ENCODE measurements at regions not wholly inside any gene's neighbourhood (a gene's known extent, or its start where the extent isn't known, plus 50 kb on each side); places are given as distances from the start of the nearest gene placed in this dataset.

DNA sequence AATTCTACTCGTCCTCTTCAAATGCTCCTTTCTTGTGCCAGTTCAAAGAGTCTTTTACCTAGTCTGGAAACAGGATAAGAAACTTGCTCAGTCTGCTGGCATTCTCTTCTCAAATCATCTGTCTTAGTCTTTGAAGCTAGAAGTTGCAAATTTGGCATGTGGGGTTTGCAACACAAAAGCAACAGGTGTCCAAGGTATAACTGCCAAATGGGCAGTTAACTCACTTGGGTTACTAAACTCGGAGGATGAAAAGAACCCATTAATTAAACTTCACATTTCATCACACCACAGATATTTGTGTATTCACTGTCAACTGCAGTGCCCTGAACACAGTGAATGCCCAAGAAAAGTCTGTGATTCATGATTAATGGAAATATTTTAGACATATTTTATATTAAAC, 108.0 kb upstream of the TARS1 start:
- no peaks in the 10 kb centered on the region for H3F3A ChIP-seq (ENCODE audit: low read length, unreplicated experiment)
- no peaks in the 10 kb centered on the region for H3K9me3 ChIP-seq (ENCODE audit: low read length)
- H3K9ac ChIP-seq (ENCODE audit: low read length), result no peak overlapping the region
- no peaks in the 10 kb centered on the region for H3K4me1 ChIP-seq (ENCODE audit: insufficient read depth, low read length)
- H3K27ac ChIP-seq (ENCODE audit: low read length), result no peak overlapping the region
- no peak overlapping the region for H3K4me3 ChIP-seq (ENCODE audit: low read length)
- no peak overlapping the region for H2AFZ ChIP-seq (ENCODE audit: low read length)
- intact Hi-C loops (cut with micrococcal nuclease), result no loop called here
- no peak for DNase-seq
- H3K4me2 ChIP-seq (ENCODE audit: low read length), result no peak overlapping the region
- no peaks in the 10 kb centered on the region for H3K79me2 ChIP-seq (ENCODE audit: low read length)
- no peaks in the 10 kb centered on the region for H3K36me3 ChIP-seq (ENCODE audit: low read depth, low read length)
- TF ChIP-seq EZH2phosphoT487 (IDR thresholded peaks at IDR 0.05; ENCODE audit: borderline replicate concordance, low read length) (no peak), EZH2 (IDR thresholded peaks at IDR 0.05; ENCODE audit: low read length, unreplicated experiment) (no peak)
- TF ChIP-seq, protein P1, sequence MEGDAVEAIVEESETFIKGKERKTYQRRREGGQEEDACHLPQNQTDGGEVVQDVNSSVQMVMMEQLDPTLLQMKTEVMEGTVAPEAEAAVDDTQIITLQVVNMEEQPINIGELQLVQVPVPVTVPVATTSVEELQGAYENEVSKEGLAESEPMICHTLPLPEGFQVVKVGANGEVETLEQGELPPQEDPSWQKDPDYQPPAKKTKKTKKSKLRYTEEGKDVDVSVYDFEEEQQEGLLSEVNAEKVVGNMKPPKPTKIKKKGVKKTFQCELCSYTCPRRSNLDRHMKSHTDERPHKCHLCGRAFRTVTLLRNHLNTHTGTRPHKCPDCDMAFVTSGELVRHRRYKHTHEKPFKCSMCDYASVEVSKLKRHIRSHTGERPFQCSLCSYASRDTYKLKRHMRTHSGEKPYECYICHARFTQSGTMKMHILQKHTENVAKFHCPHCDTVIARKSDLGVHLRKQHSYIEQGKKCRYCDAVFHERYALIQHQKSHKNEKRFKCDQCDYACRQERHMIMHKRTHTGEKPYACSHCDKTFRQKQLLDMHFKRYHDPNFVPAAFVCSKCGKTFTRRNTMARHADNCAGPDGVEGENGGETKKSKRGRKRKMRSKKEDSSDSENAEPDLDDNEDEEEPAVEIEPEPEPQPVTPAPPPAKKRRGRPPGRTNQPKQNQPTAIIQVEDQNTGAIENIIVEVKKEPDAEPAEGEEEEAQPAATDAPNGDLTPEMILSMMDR (conservative IDR thresholded peaks at IDR 0.05; ENCODE audit: low read depth, low read length), result no peak
- H3K27me3 ChIP-seq (ENCODE audit: low read length), result no peaks in the 10 kb centered on the region
- CTCF ChIA-PET, result no interaction called here
- POLR2A ChIA-PET (ENCODE audit: unreplicated experiment), result no interaction called here
- no peaks in the 10 kb centered on the region for H4K20me1 ChIP-seq (ENCODE audit: low read length)
- H3K9me2 ChIP-seq (replicated peaks; ENCODE audit: low read length), result no peaks in the 10 kb centered on the region
- ATAC-seq, result no peak
- BruUV-seq (replicated peaks), result no TSS peak

DNA sequence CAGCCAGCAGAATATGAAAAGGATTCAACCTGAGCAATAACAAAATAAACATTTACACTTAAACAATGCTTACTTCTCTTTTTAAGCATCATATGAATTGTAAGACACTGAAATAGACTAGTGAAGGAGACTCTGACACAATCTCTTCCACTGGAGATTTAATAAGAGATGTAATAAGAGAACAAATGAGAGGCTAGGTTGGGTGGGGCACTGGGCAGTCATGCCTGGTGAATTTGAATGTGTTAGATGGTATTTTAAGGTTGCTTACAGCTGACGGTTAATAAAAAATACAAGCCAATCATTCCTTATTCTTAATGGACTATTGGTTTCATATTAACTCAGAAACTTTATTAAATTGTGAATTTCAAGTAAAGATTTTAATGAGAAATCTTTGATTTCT, 105.9 kb upstream of the TARS1 start:
- DNase-seq (no peak), ATAC-seq (0 out of 2 replicates have a peak, but pooled peaks have one; percentile 20)
- no TSS peak for BruUV-seq (replicated peaks)
- Histone ChIP-seq H3K4me2 (ENCODE audit: low read length) (no peak overlapping the region), H3K27ac (ENCODE audit: low read length) (no peak overlapping the region), H3K4me3 (ENCODE audit: low read length) (no peak overlapping the region), H3K9ac (ENCODE audit: low read length) (no peak overlapping the region), H2AFZ (ENCODE audit: low read length) (no peak overlapping the region), H4K20me1 (ENCODE audit: low read length) (no peaks in the 10 kb centered on the region), H3K9me3 (ENCODE audit: low read length) (no peaks in the 10 kb centered on the region), H3F3A (ENCODE audit: low read length, unreplicated experiment) (no peaks in the 10 kb centered on the region), H3K4me1 (ENCODE audit: insufficient read depth, low read length) (no peaks in the 10 kb centered on the region), H3K9me2 (replicated peaks; ENCODE audit: low read length) (no peaks in the 10 kb centered on the region), H3K27me3 (ENCODE audit: low read length) (no peaks in the 10 kb centered on the region), H3K79me2 (ENCODE audit: low read length) (no peaks in the 10 kb centered on the region), H3K36me3 (ENCODE audit: low read depth, low read length) (no peaks in the 10 kb centered on the region)
- ChIA-PET POLR2A (ENCODE audit: unreplicated experiment) (no interaction called here), CTCF (no interaction called here)
- TF ChIP-seq EZH2phosphoT487 (IDR thresholded peaks at IDR 0.05; ENCODE audit: borderline replicate concordance, low read length) (no peak), EZH2 (IDR thresholded peaks at IDR 0.05; ENCODE audit: low read length, unreplicated experiment) (no peak)
- intact Hi-C loops (cut with micrococcal nuclease), result no loop called here

DNA sequence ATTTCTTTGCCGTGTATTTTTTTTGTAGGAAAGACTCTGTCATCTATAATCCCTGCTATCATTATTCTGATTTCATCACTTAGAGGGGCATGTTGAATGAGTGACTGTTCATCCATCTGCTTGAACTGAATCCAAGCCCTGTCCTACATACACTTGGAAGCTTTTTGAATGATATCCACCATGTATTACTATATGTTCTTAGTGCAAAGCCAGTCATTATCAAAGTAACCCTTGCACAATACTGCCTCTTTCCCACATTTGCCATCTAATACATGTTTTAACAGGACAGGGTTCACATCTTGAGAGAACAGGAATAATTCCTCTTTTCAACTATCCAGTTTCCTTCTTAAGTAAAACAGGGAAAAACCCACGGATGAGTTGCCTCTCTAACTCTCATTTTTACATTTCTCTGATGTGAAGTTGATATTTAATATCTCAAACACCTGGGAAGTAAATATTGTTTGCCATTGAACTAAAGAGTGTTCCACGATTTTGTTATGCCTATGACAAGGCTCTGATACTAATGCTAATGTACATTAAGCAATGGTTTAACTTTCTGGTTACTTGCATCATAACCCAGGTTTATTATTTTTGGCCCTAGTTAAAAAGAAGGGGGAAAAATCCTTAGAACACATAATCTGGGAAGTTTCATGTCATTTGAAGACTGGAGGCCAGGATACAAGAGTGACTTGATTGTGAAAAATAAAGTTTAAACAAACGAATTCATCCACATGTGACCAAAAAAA, 103.7 kb upstream of the TARS1 start:
- ATAC-seq, result no peak
- Histone ChIP-seq H2AFZ (ENCODE audit: low read length) (no peak overlapping the region), H3K4me2 (ENCODE audit: low read length) (no peak overlapping the region), H3K79me2 (ENCODE audit: low read length) (no peaks in the 10 kb centered on the region), H4K20me1 (ENCODE audit: low read length) (no peaks in the 10 kb centered on the region), H3F3A (ENCODE audit: low read length, unreplicated experiment) (no peaks in the 10 kb centered on the region), H3K27ac (ENCODE audit: low read length) (no peak overlapping the region), H3K4me3 (ENCODE audit: low read length) (no peak overlapping the region), H3K9ac (ENCODE audit: low read length) (no peak overlapping the region), H3K9me3 (ENCODE audit: low read length) (no peaks in the 10 kb centered on the region), H3K4me1 (ENCODE audit: insufficient read depth, low read length) (no peaks in the 10 kb centered on the region), H3K9me2 (replicated peaks; ENCODE audit: low read length) (no peaks in the 10 kb centered on the region), H3K27me3 (ENCODE audit: low read length) (no peaks in the 10 kb centered on the region), H3K36me3 (ENCODE audit: low read depth, low read length) (no peaks in the 10 kb centered on the region)
- no peak for DNase-seq
- intact Hi-C loops (cut with micrococcal nuclease), result no loop called here
- BruUV-seq (replicated peaks), result no TSS peak
- CTCF ChIA-PET, result no interaction called here
- no peak for TF ChIP-seq EZH2 (IDR thresholded peaks at IDR 0.05; ENCODE audit: low read length, unreplicated experiment)
- TF ChIP-seq, protein P1 (conservative IDR thresholded peaks at IDR 0.05; ENCODE audit: low read depth, low read length), result no peak
- no peak for TF ChIP-seq EZH2phosphoT487 (IDR thresholded peaks at IDR 0.05; ENCODE audit: borderline replicate concordance, low read length)
- POLR2A ChIA-PET (ENCODE audit: unreplicated experiment), result no interaction called here

Data from PC-3 (cell line).